ENCODE measurements at regions not wholly inside any gene's neighbourhood (a gene's known extent, or its start where the extent isn't known, plus 50 kb on each side); places are given as distances from the start of the nearest gene placed in this dataset.

GRCh38 chr3:105931500-105931899, 62.7 kb upstream of the CBLB start:
- no peaks in the 10 kb centered on the region; the same call in 1 of the 2 replicates for H3K9me3 ChIP-seq (ENCODE audit: low read length)
- H3K4me1 ChIP-seq (ENCODE audit: insufficient read depth, low read length, severe bottlenecking): no peaks in the 10 kb centered on the region
- H3K27me3 ChIP-seq (ENCODE audit: insufficient read depth, low read length): no peaks in the 10 kb centered on the region
- H2AFZ ChIP-seq (ENCODE audit: low read length): no peak overlapping the region
- H3K4me3 ChIP-seq (ENCODE audit: low read depth, low read length, poor library complexity, severe bottlenecking): no peak overlapping the region
- H3K9me2 ChIP-seq (ENCODE audit: low read depth, low read length): no peaks in the 10 kb centered on the region
- no peaks in the 10 kb centered on the region for H4K20me1 ChIP-seq (ENCODE audit: insufficient read depth, low read length)
- no peaks in the 10 kb centered on the region for H3K36me3 ChIP-seq (ENCODE audit: insufficient read depth, low read length)
- TF ChIP-seq EZH2 (IDR thresholded peaks at IDR 0.05; ENCODE audit: borderline replicate concordance, low read length): no peak
- TF ChIP-seq CTCF (IDR thresholded peaks at IDR 0.05; ENCODE audit: low read length): no peak
- H3K9ac ChIP-seq (ENCODE audit: low read length): no peak overlapping the region
- no peak overlapping the region for H3K4me2 ChIP-seq (ENCODE audit: low read length)
- no peaks in the 10 kb centered on the region for H3F3A ChIP-seq (ENCODE audit: insufficient read depth, low read length)
- no peak overlapping the region for H3K27ac ChIP-seq (ENCODE audit: low read depth, low read length, poor library complexity, severe bottlenecking)
- no peaks in the 10 kb centered on the region for H3K79me2 ChIP-seq (ENCODE audit: insufficient read depth, low read length)

GRCh38 chr3:105933871-105934270, 65.1 kb upstream of the CBLB start:
- TF ChIP-seq EZH2 (IDR thresholded peaks at IDR 0.05; ENCODE audit: borderline replicate concordance, low read length): no peak
- TF ChIP-seq CTCF (IDR thresholded peaks at IDR 0.05; ENCODE audit: low read length): no peak
- H3K9me3 ChIP-seq (ENCODE audit: low read length): no peaks in the 10 kb centered on the region
- H4K20me1 ChIP-seq (ENCODE audit: insufficient read depth, low read length): no peaks in the 10 kb centered on the region
- H2AFZ ChIP-seq (ENCODE audit: low read length): no peak overlapping the region
- no peak overlapping the region for H3K4me2 ChIP-seq (ENCODE audit: low read length)
- H3K27ac ChIP-seq (ENCODE audit: low read depth, low read length, poor library complexity, severe bottlenecking): no peak overlapping the region
- no peaks in the 10 kb centered on the region for H3K79me2 ChIP-seq (ENCODE audit: insufficient read depth, low read length)
- H3K27me3 ChIP-seq (ENCODE audit: insufficient read depth, low read length): no peaks in the 10 kb centered on the region
- H3K4me1 ChIP-seq (ENCODE audit: insufficient read depth, low read length, severe bottlenecking): peaks cover 8% of the 10 kb centered on the region
- no peaks in the 10 kb centered on the region for H3K36me3 ChIP-seq (ENCODE audit: insufficient read depth, low read length)
- H3K9me2 ChIP-seq (ENCODE audit: low read depth, low read length): no peaks in the 10 kb centered on the region
- no peak overlapping the region for H3K4me3 ChIP-seq (ENCODE audit: low read depth, low read length, poor library complexity, severe bottlenecking)
- no peaks in the 10 kb centered on the region for H3F3A ChIP-seq (ENCODE audit: insufficient read depth, low read length)
- H3K9ac ChIP-seq (ENCODE audit: low read length): no peak overlapping the region

GRCh38 chr3:105938101-105938500, 69.3 kb upstream of the CBLB start:
- 0 out of 2 replicates have a peak overlapping the region, but pooled peaks have one; percentile 17 for H3K4me2 ChIP-seq (ENCODE audit: low read length)
- H3K27ac ChIP-seq (ENCODE audit: low read depth, low read length, poor library complexity, severe bottlenecking): no peak overlapping the region
- no peak overlapping the region for H3K4me3 ChIP-seq (ENCODE audit: low read depth, low read length, poor library complexity, severe bottlenecking)

More at GRCh38 chr3:105938101-105938500, 69.3 kb upstream of the CBLB start:
- no peaks in the 10 kb centered on the region for H3K9me3 ChIP-seq (ENCODE audit: low read length)
- no peak overlapping the region for H3K9ac ChIP-seq (ENCODE audit: low read length)
- peaks cover 8% of the 10 kb centered on the region for H3K4me1 ChIP-seq (ENCODE audit: insufficient read depth, low read length, severe bottlenecking)
- H4K20me1 ChIP-seq (ENCODE audit: insufficient read depth, low read length): no peaks in the 10 kb centered on the region
- TF ChIP-seq CTCF (IDR thresholded peaks at IDR 0.05; ENCODE audit: low read length) (no peak), EZH2 (IDR thresholded peaks at IDR 0.05; ENCODE audit: borderline replicate concordance, low read length) (no peak)
- H3K9me2 ChIP-seq (ENCODE audit: low read depth, low read length): no peaks in the 10 kb centered on the region
- no peaks in the 10 kb centered on the region for H3K27me3 ChIP-seq (ENCODE audit: insufficient read depth, low read length)
- no peaks in the 10 kb centered on the region for H3K36me3 ChIP-seq (ENCODE audit: insufficient read depth, low read length)
- no peak overlapping the region for H2AFZ ChIP-seq (ENCODE audit: low read length)
- no peaks in the 10 kb centered on the region for H3K79me2 ChIP-seq (ENCODE audit: insufficient read depth, low read length)
- no peaks in the 10 kb centered on the region for H3F3A ChIP-seq (ENCODE audit: insufficient read depth, low read length)

Data from OCI-LY1 (cell line).